Cardiac septum (tissue), 1 donor: ENCODE measurements at regions not wholly inside any gene's neighbourhood (a gene's known extent, or its start where the extent isn't known, plus 50 kb on each side); places are given as distances from the start of the nearest gene placed in this dataset.

ENCODE experiments used
- DNase-seq: peaks from one replicate; pipeline ENCODE4 v3.0.0-alpha.2; 2020; ENCODE audit warnings: low spot score
- intact Hi-C: fragments of 100-400 bp; cut with DNase I; formaldehyde crosslinking; loops from one replicate; pipeline ENCODE4 v1.14.0; 2022
- donor health status: DM: no; HTN: no; CAD: no.

DNA sequence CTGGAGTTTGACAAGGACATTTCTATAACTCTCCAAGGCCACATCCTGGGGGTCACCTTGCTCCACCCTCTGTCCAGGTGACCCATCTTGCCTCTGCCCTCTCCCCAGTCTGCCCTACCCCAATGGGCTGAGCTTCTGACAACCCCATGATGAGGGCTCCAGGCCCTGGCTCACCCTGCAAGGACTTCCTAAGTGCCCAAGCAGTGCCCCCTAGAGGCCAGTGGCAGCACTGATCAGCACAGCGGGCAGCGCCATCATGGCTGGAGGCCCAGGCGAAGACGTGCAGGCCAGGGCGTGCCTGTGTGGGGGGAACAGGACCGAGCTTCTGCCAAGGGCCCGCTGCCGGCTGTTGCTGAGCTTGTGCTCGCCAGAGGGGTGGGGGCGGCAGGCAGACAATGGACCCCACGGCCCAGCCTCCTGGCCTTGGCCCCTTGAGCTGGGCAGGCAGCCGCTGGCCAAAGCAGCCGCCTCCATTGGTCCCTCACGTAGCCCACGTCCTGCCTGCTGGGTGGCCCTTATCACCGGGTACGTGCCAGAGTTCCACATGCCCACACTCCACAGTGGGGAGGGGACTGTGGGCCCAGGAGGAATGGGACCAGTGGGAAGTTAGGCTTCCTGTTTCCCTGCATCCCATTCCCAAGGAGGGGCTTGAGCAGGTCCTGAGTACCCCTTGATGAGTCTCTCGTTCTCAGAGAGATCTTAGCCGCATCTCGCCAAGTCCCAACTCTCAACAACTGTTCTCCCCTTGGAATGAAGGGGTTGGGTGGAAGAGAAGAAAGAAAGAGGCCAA is 64.3 kb downstream of the MRPL14 start:
- intact Hi-C loops = loop anchor here (5.0 kb wide), 3 partner anchors 56 to 111 kb away; no protein-coding TSS in a partner anchor

DNA sequence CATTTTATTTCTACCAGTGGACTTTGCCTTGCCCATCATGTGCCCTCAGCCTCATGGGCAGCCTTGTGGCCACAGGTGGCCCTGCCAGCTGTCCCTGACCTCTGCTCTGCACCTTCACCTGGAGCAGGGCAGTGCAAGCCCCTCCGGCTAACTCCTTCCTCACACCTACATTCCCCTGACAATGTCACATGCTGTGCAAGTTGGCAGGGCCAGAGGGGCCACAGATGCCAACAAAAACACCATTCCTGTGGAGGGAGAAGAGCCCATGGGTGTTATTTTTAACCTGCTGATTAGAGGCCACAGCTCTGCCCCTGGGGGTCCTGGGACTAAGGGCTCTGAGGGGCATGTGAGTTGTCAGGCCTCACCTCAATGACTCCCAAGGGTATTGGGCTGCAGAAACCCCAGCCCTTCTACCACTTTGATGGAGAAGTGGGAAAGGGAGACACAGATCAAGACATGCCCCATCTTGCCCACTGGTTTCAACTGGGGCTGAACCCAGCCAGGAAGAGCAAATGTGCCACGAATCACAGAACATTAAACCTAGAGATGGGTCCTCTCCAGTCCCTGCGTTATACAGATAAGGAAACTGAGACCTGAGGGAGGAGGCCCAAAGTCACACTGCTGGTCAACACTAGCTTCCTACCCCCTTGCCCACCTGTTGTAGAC is 65.0 kb downstream of the MRPL14 start:
- no peak for DNase-seq
- intact Hi-C loops = loop anchor here (5.0 kb wide), 3 partner anchors 55 to 110 kb away; no protein-coding TSS in a partner anchor

More for the DNA sequence above, 64.3 kb downstream of the MRPL14 start:
- DNase-seq = no peak

DNA sequence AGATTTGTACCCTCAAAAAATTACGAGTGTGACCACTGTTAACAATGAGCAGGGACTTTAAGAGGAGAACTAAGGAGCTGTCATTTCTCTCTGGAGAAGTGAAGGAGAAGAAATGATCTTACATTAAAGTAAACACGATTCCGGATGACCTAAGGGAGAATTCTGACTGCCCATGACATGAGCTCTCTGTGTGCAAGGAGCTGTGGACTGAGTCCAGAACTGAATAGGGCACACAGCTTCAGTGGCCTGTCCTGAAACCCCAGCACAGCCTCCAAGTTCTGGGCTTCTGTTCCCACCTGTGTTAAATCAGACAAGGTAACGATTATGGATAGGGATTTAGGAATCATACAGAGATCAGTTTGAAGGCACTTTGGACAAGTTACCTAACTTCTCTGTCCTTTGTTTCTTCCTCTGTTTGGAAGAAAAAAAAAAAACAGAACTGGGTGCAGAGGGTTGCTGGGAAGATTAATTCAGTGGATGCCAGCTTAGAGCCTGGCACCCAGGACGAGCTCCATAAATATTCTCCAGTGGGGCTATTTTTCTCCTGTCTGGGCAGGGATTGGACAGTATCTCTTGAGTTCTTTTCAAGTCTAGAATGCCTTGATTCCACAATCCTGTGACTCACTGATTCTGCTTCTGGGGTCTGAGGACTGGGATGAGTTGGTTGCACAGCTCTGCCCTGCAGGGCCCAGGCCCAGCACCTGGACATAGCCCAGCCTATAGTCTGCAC is 65.7 kb downstream of the MRPL14 start:
- intact Hi-C loops = loop anchor here (5.0 kb wide), 3 partner anchors 54 to 109 kb away; no protein-coding TSS in a partner anchor
- no peak for DNase-seq

DNA sequence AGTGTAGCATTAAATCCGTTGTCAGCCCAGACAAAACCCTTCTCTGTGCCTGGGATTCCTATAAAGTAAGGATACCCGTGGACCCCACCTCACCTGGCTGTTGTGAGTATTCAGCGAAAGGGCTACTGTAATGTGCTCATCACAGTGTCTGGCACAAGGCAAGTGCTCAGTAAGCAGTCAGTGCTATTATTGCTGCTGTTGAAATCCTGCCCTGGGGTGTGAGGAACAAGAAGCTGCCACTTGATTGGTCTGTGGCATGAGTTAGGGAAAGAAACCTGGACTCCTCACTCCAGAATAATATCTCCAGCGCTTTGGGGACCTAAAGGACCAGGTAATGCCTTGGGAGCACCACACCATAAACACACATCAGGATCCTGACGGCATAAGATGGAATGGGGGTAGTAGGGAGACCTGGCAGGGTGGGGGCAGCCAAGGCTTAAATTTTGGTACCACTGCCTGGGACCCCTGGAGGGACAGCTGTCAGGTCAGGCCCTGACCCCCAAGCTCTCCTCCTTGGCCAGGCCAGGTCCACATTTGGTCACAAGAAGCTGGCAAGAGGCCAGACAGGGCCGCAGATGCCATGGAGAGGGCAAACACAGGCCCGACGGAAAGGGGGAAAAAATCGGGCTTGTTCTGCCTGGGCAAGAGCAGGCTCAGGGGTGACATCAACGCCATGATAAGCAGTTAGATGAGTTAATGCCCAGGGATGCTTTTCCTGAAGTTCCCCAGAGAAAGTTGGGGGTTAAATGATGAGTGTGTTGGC is 66.5 kb downstream of the MRPL14 start:
- intact Hi-C loops = loop anchor here (5.0 kb wide), 3 partner anchors 53 to 108 kb away; no protein-coding TSS in a partner anchor
- DNase-seq = no peak

DNA sequence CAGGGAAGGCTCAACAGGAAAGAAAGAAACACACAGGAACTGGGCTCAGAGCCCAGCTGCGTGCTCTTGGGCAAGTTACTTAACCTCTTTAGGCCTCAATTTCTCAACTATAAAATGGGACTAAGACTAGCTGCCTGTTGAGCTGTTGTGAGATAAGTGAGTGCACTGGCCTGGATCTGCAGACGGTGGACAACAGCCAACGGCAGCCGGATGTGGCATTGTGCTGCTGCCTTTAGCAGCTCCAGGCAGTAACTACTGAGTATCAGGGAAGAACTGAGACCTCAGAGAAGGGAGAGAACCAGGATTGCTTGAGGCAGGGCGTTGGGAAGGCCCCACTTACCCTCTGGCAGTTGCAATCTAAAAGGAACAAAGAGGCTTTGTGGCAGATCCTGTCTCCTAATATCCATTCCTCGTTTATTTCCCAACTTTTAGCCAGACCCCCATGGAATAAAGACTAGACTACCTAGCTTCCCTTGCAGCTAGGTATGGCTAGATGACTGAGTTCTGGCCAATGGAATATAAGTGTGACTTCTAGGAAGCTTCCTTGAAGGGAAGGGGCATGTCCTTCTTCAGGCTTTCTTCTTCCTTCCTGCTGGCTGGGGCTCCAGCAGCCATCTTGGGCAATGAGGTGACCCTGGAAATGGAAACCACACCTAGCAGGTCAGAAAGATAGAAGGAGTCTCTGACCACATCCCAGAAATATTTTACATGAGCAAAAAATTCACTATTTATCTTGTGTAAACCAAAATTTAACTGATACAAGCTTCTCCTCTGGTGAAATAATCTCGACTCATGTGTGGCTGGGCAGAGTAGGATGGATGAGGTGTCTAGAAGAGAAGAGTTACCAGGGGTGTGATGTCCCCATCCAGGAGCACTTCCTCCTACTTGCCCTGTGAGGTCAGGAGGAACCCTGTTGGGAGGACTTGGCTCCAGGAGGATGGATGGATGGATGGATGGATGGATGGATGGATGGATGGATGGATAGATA is 67.6 kb downstream of the MRPL14 start:
- intact Hi-C loops = loop anchor here (5.0 kb wide), 3 partner anchors 52 to 107 kb away; no protein-coding TSS in a partner anchor
- no peak for DNase-seq

DNA sequence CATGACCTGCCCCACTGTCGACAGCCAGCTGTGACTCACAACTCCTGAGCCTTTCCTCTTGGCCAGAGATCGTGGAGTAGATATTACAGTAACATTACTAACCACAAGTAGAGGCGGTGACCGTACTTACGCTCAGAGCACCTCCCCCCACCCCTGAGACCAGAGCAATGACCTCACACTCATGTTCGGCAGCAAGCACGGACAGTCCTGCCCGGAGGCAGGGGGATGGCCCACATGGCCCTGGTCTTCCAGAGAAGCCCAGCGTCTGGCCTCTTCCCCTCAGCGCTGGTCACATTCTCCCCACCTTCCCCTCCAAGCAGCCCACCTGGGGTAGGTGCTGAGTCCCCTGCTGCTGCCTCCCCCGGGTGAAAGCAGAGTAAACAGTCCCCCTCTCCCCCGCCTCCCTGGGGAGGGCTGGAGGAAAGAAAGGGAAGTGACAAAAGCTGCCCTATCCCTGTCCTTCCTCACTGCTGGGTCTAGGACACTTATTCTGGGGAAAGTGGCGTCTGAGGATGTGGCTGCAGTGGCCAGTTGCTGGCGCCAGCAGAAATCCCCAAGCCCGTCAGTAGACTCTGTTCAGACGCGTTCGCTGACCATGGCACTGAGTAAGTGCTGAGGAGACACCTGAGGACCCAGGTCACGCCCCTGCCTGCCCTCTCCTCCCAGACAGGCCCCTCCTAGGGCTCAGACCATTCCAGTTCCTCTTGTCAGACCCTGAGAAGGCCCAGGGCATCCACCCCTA is 68.5 kb downstream of the MRPL14 start:
- peak; percentile 92 for DNase-seq
- intact Hi-C loops = no loop called here

DNA sequence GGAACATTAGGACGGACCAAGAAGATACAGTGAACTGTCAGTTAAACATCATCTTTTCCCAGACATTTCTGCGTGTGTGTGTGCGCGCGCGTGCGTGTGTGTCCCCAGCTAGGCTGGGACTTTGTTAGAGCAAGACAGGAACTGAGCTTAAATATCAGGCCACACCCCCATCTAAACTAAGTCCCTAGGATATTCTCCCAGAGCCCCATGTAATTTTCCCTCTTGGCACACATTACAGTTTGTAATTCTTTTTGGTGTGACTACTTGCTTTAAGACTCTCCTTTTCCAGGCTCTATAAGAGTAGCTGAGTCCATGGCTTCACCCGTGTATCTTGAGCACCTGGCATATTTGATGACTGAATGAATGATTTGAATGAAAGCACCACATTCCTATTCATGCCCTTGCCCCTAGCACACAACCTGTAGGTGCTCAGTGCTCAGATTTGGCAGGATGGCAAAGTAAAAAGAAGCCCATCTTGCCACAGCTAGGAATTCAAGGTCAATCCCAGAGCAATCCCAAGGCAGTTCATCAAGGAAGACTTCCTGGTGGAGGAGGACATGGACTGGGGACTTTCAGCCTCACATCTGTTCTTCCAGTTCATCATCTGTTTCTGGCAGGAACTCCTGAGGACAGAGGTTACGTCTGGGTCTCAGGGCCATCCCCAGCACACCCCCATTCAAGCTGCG is 69.2 kb downstream of the MRPL14 start:
- DNase-seq = no peak
- intact Hi-C loops = no loop called here

DNA sequence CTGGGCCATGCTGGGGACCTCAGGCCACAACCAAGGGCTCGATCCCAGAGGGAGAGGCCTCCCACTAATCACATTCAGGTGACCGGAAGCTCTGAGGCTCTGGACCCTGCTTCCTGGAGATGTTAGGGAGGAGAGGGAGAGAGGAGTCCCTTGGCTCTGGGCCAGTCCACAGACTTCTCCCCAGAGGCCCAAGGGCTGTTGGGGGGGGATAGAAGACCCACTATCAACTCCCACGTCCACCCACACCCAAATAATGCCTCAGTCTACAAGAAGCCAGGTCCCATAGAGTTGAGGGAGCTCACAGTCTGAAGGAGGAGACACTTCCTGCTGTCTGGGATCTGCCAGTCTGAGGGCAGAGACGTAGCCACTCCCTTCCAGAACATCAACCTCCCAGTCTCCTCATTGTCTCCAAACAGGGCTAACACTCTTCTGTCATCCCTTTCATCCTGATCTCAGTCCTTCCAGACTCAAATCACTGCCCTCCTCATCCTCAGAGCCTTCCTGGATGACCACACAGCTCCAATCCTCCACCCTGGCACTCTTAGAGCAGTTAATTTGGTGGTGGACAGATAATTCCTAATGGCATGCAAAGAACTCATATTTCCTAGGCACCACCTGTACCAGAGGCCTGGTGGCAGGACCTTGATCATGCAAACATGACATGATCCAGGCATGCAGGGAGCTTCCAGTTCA is 69.9 kb downstream of the MRPL14 start:
- intact Hi-C loops = no loop called here

DNA sequence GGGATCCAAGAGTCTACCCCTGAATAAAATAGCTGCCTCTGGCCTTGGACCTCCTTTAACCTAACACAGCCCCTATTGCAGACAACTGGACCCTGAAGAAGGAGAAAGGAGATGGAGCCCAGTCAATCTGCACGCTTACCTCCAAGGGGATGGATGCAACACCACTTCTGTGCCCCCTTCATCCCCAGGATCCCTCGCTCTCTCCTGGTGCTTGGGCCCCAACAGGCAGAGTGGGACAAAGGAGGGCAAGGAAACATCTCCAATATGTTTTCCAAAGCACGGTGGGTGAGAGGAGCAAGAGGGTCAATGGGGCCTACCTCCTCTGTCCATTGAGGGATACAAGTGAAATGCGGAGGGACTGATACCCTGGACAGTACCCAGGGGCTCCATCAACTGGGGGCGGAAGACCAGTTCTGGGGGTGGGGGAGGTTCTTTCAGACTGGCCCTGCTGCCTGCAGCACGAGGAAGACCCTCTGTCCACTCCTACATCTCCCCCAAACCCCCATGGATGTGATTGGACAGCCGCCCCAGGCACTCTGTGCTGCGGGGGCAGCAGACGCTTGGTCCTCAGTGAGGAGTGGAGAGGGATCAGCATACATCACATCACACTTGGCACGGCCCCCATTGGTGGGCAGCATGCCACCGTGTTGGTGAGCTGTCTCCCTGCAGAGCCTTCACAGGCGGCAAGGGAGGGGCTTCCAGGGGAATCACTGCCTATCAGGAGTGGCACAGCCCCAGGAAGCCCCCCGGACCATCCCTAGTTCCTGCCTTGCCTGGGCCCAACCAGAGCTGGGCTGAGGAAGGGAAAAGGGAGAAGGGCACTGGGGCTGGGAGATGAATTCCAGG is 70.6 kb downstream of the MRPL14 start:
- intact Hi-C loops = no loop called here
- DNase-seq = peak; percentile 93

More for the DNA sequence above, 69.9 kb downstream of the MRPL14 start:
- no peak for DNase-seq

DNA sequence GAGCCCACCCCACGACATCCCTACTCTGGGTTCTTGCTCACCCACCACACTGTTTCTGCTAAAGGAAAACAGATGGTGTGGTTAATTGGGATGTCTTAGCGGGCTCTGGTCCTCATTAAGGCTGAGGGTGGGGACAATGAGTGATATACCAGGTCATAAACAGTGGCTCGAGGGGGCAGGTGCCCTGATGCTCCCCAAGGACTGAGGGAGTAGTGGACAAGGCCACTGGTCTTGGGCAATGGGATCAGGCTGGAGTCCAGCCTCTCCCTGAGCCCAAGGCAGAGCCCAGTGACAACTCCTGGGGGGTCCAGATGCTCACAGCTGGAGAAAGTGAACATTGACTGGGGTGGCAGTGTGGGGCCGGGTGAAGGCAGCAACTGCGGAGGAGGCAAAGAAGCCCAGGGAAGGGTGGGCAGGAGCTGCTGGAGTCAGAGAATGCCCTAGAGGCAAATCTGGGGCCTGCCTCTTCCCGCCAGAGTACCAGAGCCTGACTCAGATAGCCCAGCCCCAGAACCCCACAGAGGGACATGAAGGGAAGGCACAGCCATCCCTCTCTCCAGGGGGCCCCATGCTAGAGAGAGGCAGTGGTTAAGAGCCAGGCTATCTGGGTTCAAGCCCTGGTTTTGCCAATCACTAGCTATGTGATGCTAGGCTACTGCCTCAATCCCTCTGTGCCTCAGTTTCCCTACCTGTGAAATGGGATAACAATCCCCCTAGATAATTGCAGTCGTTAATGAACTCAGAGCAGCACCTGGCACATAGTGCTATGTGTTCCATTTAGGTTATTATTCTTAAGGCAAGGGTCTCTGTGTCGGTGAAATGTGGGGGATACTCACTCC is 72.3 kb downstream of the MRPL14 start:
- intact Hi-C loops = no loop called here
- DNase-seq = no peak

DNA sequence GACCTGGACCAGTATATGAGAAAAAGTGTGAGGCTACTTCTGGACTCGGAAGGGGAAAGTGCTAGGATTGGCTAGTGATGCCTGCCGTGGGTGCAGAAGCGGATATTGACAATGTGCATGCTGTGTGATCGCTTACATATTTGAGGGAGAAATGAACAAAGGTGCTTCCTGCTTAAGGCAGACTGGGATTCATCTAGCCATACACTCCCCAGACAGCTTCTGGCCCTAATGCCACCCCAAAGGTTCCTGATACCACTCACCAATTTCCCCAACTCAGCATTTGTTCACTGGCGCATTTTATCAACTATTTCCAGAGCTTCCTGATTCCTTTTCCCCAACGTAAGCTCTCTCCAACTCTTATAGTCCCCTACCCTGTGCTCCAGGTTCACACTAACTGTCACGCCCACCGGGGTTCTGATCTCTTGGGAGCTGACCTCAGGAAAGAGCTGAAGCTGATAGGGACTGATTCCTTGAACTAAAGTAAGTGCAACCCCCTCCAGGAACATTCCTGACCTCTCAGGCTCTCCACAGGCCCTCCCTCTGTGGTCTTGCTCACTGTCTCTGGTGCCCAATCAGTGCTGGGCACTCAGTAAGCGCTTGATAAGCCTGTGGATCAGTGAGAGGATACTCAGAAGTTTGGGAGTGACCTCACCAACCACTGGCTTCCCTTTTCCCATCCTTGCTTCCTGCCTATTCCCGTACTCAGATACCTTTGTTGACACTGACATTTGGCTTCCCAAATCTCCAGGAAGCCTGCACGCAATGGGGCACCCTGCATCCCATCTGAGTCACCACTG is 73.3 kb downstream of the MRPL14 start:
- intact Hi-C loops = no loop called here
- no peak for DNase-seq

DNA sequence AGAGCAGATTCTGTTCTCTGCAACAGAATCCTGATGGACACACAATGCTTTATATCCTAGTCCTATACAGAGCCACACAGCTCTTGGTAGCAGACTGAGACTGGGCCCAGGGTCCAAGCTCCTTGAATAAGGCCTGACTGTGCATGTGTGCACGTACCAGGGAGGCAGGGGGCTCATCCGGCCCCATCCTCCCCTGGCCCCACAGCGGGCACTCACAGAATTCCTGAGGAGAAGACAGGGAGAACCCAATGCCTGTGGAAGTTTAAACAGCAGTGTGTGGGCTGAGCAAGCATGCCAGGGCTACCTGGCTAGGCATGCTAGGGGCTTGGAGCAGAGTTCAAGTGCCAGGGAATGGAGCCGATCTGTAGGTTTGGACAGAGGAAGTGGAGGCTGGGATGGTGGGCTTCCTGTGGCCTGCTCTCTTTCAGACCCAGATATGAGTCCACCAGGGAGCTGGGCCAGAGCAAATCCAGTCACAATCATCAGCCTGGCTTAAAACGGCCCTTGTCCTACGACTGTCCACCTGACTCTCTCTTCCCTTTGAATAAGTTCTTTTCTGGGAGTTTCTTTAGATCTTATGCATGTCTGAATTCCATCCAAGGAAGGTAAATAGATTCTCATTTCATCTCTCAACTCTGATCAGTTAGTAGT is 74.0 kb downstream of the MRPL14 start:
- intact Hi-C loops = no loop called here
- peak; percentile 46 for DNase-seq

DNA sequence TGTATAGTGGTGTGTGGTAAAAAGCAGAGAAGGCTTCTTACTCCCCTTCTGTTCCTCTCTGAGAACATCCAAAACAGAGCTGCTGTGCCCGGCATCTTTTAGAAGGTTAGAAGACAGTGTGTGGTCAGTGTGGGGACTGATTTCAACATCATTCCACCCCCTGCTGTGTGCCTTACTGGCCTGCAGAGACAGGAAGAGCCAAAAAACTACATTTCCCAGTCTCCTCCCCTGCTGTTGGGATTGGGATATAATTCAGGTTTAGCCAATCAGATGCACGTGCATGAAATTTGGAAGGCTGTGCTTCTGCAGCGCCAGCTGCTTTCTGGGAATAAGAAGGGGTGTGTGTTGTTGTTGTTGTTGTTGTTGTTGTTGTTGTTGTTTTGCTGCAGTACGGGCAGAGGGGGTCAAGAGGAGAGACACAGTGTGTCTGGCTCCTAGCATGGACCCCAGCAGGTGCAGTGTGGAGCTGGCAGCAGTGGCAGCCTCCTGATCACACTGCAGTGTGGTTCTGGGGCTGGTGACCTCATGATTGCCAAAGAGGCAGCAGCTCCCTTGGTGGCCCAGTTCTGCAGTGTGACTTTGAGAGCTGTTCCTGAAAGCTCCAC is 74.7 kb downstream of the MRPL14 start:
- peak; percentile 75 for DNase-seq
- intact Hi-C loops = no loop called here
